ENCODE measurements at regions not wholly inside any gene's neighbourhood (a gene's known extent, or its start where the extent isn't known, plus 50 kb on each side); places are given as distances from the start of the nearest gene placed in this dataset.
"Not testable (repeated sequence)": the region's sequence is repeated elsewhere in the genome, so short reads cannot be mapped to it uniquely, and the experiment has no call there.

DNA sequence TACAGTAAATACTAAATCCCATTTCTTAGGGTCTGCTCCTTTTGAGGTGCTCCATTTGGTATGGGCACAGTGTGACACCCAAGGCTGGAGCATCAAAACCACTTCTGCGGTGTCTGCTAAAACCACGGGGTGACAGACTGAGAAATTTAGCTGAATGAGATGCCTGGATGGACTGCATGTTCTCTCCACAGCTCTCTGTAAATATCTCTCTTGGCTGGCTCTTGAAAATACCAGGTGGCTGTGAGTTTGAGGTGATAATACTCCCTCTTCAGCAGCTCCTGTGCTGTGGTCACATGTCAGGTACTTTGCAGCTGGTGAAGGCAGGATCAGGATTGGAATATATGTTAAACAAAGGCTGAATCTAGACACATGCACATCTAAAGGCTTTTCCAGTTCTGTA is 93.7 kb upstream of the SIMC1 start:
- Histone ChIP-seq H3K27me3 (ENCODE audit: insufficient read depth, poor library complexity, severe bottlenecking) (peaks cover 5% of the 10 kb centered on the region), H3K4me3 (replicated peaks; ENCODE audit: insufficient read depth, low read length) (no peak overlapping the region), H3K27ac (replicated peaks) (no peak overlapping the region)
- TF ChIP-seq POLR2AphosphoS5 (IDR thresholded peaks at IDR 0.05; ENCODE audit: low read depth) = no peak
- TF ChIP-seq, protein P1, sequence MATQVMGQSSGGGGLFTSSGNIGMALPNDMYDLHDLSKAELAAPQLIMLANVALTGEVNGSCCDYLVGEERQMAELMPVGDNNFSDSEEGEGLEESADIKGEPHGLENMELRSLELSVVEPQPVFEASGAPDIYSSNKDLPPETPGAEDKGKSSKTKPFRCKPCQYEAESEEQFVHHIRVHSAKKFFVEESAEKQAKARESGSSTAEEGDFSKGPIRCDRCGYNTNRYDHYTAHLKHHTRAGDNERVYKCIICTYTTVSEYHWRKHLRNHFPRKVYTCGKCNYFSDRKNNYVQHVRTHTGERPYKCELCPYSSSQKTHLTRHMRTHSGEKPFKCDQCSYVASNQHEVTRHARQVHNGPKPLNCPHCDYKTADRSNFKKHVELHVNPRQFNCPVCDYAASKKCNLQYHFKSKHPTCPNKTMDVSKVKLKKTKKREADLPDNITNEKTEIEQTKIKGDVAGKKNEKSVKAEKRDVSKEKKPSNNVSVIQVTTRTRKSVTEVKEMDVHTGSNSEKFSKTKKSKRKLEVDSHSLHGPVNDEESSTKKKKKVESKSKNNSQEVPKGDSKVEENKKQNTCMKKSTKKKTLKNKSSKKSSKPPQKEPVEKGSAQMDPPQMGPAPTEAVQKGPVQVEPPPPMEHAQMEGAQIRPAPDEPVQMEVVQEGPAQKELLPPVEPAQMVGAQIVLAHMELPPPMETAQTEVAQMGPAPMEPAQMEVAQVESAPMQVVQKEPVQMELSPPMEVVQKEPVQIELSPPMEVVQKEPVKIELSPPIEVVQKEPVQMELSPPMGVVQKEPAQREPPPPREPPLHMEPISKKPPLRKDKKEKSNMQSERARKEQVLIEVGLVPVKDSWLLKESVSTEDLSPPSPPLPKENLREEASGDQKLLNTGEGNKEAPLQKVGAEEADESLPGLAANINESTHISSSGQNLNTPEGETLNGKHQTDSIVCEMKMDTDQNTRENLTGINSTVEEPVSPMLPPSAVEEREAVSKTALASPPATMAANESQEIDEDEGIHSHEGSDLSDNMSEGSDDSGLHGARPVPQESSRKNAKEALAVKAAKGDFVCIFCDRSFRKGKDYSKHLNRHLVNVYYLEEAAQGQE (IDR thresholded peaks at IDR 0.05; ENCODE audit: insufficient replicate concordance, low read depth) = no peak
- TF ChIP-seq, protein P2, sequence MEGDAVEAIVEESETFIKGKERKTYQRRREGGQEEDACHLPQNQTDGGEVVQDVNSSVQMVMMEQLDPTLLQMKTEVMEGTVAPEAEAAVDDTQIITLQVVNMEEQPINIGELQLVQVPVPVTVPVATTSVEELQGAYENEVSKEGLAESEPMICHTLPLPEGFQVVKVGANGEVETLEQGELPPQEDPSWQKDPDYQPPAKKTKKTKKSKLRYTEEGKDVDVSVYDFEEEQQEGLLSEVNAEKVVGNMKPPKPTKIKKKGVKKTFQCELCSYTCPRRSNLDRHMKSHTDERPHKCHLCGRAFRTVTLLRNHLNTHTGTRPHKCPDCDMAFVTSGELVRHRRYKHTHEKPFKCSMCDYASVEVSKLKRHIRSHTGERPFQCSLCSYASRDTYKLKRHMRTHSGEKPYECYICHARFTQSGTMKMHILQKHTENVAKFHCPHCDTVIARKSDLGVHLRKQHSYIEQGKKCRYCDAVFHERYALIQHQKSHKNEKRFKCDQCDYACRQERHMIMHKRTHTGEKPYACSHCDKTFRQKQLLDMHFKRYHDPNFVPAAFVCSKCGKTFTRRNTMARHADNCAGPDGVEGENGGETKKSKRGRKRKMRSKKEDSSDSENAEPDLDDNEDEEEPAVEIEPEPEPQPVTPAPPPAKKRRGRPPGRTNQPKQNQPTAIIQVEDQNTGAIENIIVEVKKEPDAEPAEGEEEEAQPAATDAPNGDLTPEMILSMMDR (IDR thresholded peaks at IDR 0.05; ENCODE audit: insufficient read depth, low read length) = no peak
- no peak for TF ChIP-seq GABPA (IDR thresholded peaks at IDR 0.05; ENCODE audit: low read depth)
- no peak for TF ChIP-seq SPI1 (IDR thresholded peaks at IDR 0.05; ENCODE audit: borderline replicate concordance, low read depth)
- DNase-seq (ENCODE audit: low read depth in 1 of 2, low spot score in 1 of 2) = no peak

DNA sequence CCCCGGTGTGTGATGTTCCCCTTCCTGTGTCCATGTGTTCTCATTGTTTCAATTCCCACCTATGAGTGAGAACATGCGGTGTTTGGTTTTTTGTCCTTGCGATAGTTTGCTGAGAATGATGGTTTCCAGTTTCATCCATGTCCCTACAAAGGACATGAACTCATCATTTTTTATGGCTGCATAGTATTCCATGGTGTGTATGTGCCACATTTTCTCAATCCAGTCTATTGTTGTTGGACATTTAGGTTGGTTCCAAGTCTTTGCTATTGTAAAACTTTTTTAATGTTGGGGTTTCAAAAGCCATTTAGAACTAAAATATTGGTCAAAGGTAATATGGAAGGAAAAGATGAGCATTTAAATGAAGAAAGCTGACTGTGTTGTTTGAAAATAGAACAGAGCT is 88.3 kb upstream of the SIMC1 start:
- H3K27ac ChIP-seq (replicated peaks); H3K27me3 ChIP-seq (ENCODE audit: insufficient read depth, poor library complexity, severe bottlenecking); DNase-seq (ENCODE audit: low read depth in 1 of 2, low spot score in 1 of 2); H3K4me3 ChIP-seq (replicated peaks; ENCODE audit: insufficient read depth, low read length): not testable (repeated sequence)

DNA sequence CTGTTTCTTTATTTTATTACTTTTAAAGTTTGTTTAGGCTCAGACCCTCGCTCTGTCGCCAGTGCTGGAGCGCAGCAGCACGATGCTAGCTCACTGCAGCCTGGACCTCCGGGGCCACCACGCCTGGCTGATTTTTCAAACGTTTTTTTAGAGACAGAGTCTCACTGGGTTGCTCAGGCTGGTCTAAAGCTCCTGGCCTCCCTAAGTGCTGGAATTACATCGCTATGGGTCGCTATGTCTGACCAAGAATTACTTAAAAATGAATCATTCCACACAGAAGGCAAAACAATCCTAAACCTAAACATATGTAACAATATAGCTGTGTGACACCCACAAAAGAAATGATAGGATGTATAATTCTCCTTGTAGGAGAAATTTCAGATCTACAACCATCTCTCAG is 86.9 kb upstream of the SIMC1 start:
- Histone ChIP-seq H3K4me3 (replicated peaks; ENCODE audit: insufficient read depth, low read length) (no peak overlapping the region), H3K27me3 (ENCODE audit: insufficient read depth, poor library complexity, severe bottlenecking) (peaks cover 1% of the 10 kb centered on the region), H3K27ac (replicated peaks) (no peak overlapping the region)
- DNase-seq (ENCODE audit: low read depth in 1 of 2, low spot score in 1 of 2) = no peak
- TF ChIP-seq GABPA (IDR thresholded peaks at IDR 0.05; ENCODE audit: low read depth) (no peak), SPI1 (IDR thresholded peaks at IDR 0.05; ENCODE audit: borderline replicate concordance, low read depth) (no peak), POLR2AphosphoS5 (IDR thresholded peaks at IDR 0.05; ENCODE audit: low read depth) (no peak)
- TF ChIP-seq, protein P2 (IDR thresholded peaks at IDR 0.05; ENCODE audit: insufficient read depth, low read length) = no peak
- TF ChIP-seq, protein P1 (IDR thresholded peaks at IDR 0.05; ENCODE audit: insufficient replicate concordance, low read depth) = no peak

DNA sequence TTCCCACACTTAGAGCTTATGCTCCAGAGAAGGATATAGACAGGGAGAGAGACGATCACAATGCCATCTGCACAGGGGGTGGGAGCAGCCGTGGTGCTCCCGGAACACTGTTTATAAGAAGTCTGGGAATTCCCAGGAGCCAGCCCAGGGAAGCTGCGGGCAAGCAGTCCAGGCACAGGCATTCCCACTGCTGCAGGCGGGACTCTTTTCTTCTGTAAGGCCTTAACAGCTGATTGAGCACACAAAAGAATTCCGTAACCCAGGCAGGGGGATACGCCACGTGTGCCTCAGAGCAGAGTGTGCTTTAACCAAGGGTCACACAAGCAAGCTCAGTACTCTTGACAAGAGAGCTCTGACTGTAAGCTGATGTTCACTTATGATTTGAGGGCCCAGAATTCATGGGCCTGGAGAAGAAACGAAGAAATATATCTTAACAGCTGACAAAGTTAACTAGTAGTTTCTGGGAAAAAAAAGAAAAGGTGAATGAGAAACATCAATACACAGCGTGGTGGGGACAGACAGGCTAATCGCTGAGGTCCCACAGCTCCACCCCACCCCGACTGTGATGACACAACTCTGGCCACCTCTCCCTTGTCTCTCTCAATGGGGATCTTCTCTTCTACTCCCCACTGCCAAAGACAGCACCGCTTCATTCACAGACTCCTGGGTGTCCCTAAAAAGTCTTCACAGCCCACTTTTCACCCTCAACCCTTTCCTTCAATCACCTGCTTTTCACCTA is 85.9 kb upstream of the SIMC1 start:
- no peak overlapping the region for H3K4me3 ChIP-seq (replicated peaks; ENCODE audit: insufficient read depth, low read length)
- H3K27me3 ChIP-seq (ENCODE audit: insufficient read depth, poor library complexity, severe bottlenecking) = peaks cover 5% of the 10 kb centered on the region
- H3K27ac ChIP-seq (replicated peaks) = no peak overlapping the region
- no peak for DNase-seq (ENCODE audit: low read depth in 1 of 2, low spot score in 1 of 2)
- TF ChIP-seq POLR2AphosphoS5 (IDR thresholded peaks at IDR 0.05; ENCODE audit: low read depth) = no peak
- TF ChIP-seq, protein P1 (IDR thresholded peaks at IDR 0.05; ENCODE audit: insufficient replicate concordance, low read depth) = no peak
- no peak for TF ChIP-seq SPI1 (IDR thresholded peaks at IDR 0.05; ENCODE audit: borderline replicate concordance, low read depth)
- TF ChIP-seq, protein P2 (IDR thresholded peaks at IDR 0.05; ENCODE audit: insufficient read depth, low read length) = no peak
- TF ChIP-seq GABPA (IDR thresholded peaks at IDR 0.05; ENCODE audit: low read depth) = no peak
